ENCODE measurements at regions not wholly inside any gene's neighbourhood (a gene's known extent, or its start where the extent isn't known, plus 50 kb on each side); places are given as distances from the start of the nearest gene placed in this dataset.

DNA sequence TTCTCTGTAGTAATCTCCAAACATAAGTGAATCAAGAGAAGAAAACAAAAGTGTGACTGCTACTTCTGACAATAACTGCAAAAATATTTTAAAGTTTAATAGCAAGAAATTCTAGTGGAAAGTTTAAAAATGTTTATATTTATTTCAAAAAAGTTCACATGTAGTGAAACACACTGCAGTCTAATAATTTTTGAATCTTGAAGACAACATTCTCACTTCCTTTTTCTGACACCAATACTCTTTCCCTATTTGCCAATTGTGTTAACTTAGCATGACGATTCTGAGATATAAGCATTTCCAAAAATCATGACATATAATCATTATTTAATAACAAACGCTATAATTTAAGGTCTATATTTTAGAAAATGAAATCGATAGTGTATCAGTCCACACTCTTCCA lies 429.1 kb upstream of the PKDCC start:
- H3K79me2 ChIP-seq (ENCODE audit: control insufficient read depth, insufficient read depth, low read length): no peaks in the 10 kb centered on the region
- H3K4me1 ChIP-seq (ENCODE audit: control insufficient read depth, insufficient read depth, low read length): no peaks in the 10 kb centered on the region
- no peak overlapping the region for H3K9ac ChIP-seq (ENCODE audit: control insufficient read depth, insufficient read depth, low read length)
- H3K36me3 ChIP-seq (ENCODE audit: control insufficient read depth in 2 of 2, insufficient read depth in 2 of 2, low read length in 1 of 2): no peaks in the 10 kb centered on the region
- SMC1A ChIA-PET (ENCODE audit: uncharacterized antibody, unreplicated experiment): interaction anchor here (1.1 kb wide), 1 partner anchor 76 kb away, joined by 3 read pairs; no protein-coding TSS in a partner anchor
- no peaks in the 10 kb centered on the region for H3K27me3 ChIP-seq (replicated peaks in 1 of 2; ENCODE audit: control insufficient read depth in 2 of 2, insufficient read depth in 2 of 2, low read length in 1 of 2)
- no peak overlapping the region for H3K4me3 ChIP-seq
- ATAC-seq: no peak
- in situ Hi-C loops (cut with MboI) (no loop called here), intact Hi-C loops (cut with micrococcal nuclease; ENCODE audit: unreplicated experiment) (no loop called here)
- no peak overlapping the region for H2AFZ ChIP-seq (ENCODE audit: control insufficient read depth, low read depth, low read length)
- RAD21 ChIA-PET (ENCODE audit: unreplicated experiment): no interaction called here
- H3K4me2 ChIP-seq (ENCODE audit: control insufficient read depth, insufficient read depth): no peak overlapping the region
- WGBS (ENCODE audit: insufficient coverage, insufficient replicate concordance, low lambda C conversion rate, missing lambda C conversion rate): 23% methylated on average over 3 of the region's 3 CpGs
- no TSS peak for BruUV-seq (replicated peaks)
- no peaks in the 10 kb centered on the region for H4K20me1 ChIP-seq (ENCODE audit: control insufficient read depth, insufficient read depth)
- no peaks in the 10 kb centered on the region for H3K9me3 ChIP-seq (replicated peaks; ENCODE audit: control insufficient read depth, insufficient read depth, low read length)
- TF ChIP-seq MYC (IDR thresholded peaks at IDR 0.05; ENCODE audit: insufficient read depth, insufficient read length, insufficient replicate concordance, low read length, severe bottlenecking) (no peak), SPI1 (IDR thresholded peaks at IDR 0.05; ENCODE audit: borderline replicate concordance, insufficient read depth, low read depth, low read length) (peak; percentile 74)
- CTCF ChIA-PET: no interaction called here
- DNase-seq (ENCODE audit: low read depth, low spot score): no peak
- peak; percentile 62 for FAIRE-seq
- POLR2A ChIA-PET: no interaction called here
- no peak overlapping the region for H3K27ac ChIP-seq (ENCODE audit: control insufficient read depth, insufficient read depth)

DNA sequence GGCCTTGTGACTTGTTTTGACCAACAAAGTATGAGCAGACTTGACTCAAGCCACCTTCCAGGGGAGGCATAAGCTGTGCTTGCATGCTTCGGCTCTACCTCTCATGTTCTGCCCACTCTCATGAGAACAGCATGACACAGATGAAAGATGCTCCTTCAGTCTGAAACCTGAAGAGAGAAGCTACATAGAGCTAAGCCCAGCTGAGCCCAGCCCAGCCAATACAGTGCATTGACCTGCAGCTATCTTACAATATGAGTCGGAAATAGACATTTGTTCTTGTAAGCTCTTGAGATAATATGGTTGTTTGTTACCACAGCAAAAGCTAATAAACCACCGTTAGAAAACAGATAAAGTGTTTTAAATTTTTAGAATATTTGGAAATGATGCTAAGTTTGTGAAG lies 426.7 kb upstream of the PKDCC start:
- no peaks in the 10 kb centered on the region for H3K4me1 ChIP-seq (ENCODE audit: control insufficient read depth, insufficient read depth, low read length)
- WGBS (ENCODE audit: insufficient coverage, insufficient replicate concordance, low lambda C conversion rate, missing lambda C conversion rate): 9% methylated on average over 3 of the region's 3 CpGs

More for the DNA sequence above, 426.7 kb upstream of the PKDCC start:
- ChIA-PET SMC1A (ENCODE audit: uncharacterized antibody, unreplicated experiment) (interaction anchor here (0.6 kb wide), 1 partner anchor 130 kb away, joined by 3 read pairs; no protein-coding TSS in a partner anchor), RAD21 (ENCODE audit: unreplicated experiment) (no interaction called here), CTCF (no interaction called here), POLR2A (no interaction called here)
- Histone ChIP-seq H3K27ac (ENCODE audit: control insufficient read depth, insufficient read depth) (no peak overlapping the region), H3K4me2 (ENCODE audit: control insufficient read depth, insufficient read depth) (no peak overlapping the region), H2AFZ (ENCODE audit: control insufficient read depth, low read depth, low read length) (no peak overlapping the region), H3K27me3 (replicated peaks in 1 of 2; ENCODE audit: control insufficient read depth in 2 of 2, insufficient read depth in 2 of 2, low read length in 1 of 2) (no peaks in the 10 kb centered on the region), H3K9me3 (replicated peaks; ENCODE audit: control insufficient read depth, insufficient read depth, low read length) (no peaks in the 10 kb centered on the region), H4K20me1 (ENCODE audit: control insufficient read depth, insufficient read depth) (no peaks in the 10 kb centered on the region), H3K36me3 (ENCODE audit: control insufficient read depth in 2 of 2, insufficient read depth in 2 of 2, low read length in 1 of 2) (no peaks in the 10 kb centered on the region), H3K9ac (ENCODE audit: control insufficient read depth, insufficient read depth, low read length) (no peak overlapping the region), H3K79me2 (ENCODE audit: control insufficient read depth, insufficient read depth, low read length) (no peaks in the 10 kb centered on the region), H3K4me3 (no peak overlapping the region)
- TF ChIP-seq, protein P1, sequence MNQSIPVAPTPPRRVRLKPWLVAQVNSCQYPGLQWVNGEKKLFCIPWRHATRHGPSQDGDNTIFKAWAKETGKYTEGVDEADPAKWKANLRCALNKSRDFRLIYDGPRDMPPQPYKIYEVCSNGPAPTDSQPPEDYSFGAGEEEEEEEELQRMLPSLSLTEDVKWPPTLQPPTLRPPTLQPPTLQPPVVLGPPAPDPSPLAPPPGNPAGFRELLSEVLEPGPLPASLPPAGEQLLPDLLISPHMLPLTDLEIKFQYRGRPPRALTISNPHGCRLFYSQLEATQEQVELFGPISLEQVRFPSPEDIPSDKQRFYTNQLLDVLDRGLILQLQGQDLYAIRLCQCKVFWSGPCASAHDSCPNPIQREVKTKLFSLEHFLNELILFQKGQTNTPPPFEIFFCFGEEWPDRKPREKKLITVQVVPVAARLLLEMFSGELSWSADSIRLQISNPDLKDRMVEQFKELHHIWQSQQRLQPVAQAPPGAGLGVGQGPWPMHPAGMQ (IDR thresholded peaks at IDR 0.05; ENCODE audit: borderline replicate concordance): no peak
- BruUV-seq (replicated peaks): no TSS peak
- ATAC-seq (no peak), DNase-seq (ENCODE audit: low read depth, low spot score) (no peak), FAIRE-seq (no peak)
- in situ Hi-C loops (cut with MboI) (no loop called here), intact Hi-C loops (cut with micrococcal nuclease; ENCODE audit: unreplicated experiment) (no loop called here)

Measured in GM12878 (cell line).